Natural killer cell (primary cell): ENCODE measurements at regions not wholly inside any gene's neighbourhood (a gene's known extent, or its start where the extent isn't known, plus 50 kb on each side); places are given as distances from the start of the nearest gene placed in this dataset.
"Not testable (repeated sequence)": the region's sequence is repeated elsewhere in the genome, so short reads cannot be mapped to it uniquely, and the experiment has no call there.

Source experiments
- ATAC-seq, 3 donors: fragments of 150-1000 bp in 2 of 3; fragments of 200-7000 bp in 1 of 3; cut with Tn5 transposase; 1 replicate in 1 of 3; 2 replicates in 2 of 3; pipeline ENCODE4 v1.10.0; 2021; ENCODE audit warnings: mild to moderate bottlenecking in 2 of 3, moderate library complexity in 2 of 3
- DNase-seq, 2 donors: peaks; one replicate each; pipeline versions ENCODE4 v3.0.0 to v3.0.0-alpha.2; 2013 to 2021; ENCODE audit warnings: mixed read lengths in 1 of 2
- H3K27ac ChIP-seq: one replicate; pipeline ENCODE4 v1.5.1; 2013; ENCODE audit warnings: mild to moderate bottlenecking, low read length
- H3K27me3 ChIP-seq: one replicate; pipeline ENCODE4 v1.6.1; 2013; ENCODE audit warnings: low read length; ENCODE audit not compliant: control insufficient read depth, insufficient read depth
- H3K36me3 ChIP-seq: one replicate; pipeline ENCODE4 v1.6.1; 2013; ENCODE audit warnings: low read length; ENCODE audit not compliant: control insufficient read depth, insufficient read depth
- H3K4me1 ChIP-seq: one replicate; pipeline ENCODE4 v1.6.1; 2013; ENCODE audit warnings: low read length; ENCODE audit not compliant: control insufficient read depth, insufficient read depth
- H3K4me3 ChIP-seq: one replicate; pipeline ENCODE4 v1.5.1; 2013; ENCODE audit warnings: low read length
- H3K9me3 ChIP-seq: one replicate; pipeline ENCODE4 v1.6.1; 2013; ENCODE audit warnings: low read length; ENCODE audit not compliant: control insufficient read depth, insufficient read depth
- H3K27ac Mint-ChIP-seq, 2 donors: one replicate each; pipeline ENCODE4 v1.8.0; 2022; ENCODE audit warnings: mild to moderate bottlenecking in 2 of 2, mixed read lengths in 2 of 2, moderate library complexity in 1 of 2
- H3K27me3 Mint-ChIP-seq, 2 donors: one replicate each; pipeline ENCODE4 v1.8.0; 2022; ENCODE audit warnings: low read depth in 2 of 2, mixed read lengths in 2 of 2
- H3K36me3 Mint-ChIP-seq: one replicate; pipeline ENCODE4 v1.8.0; 2022; ENCODE audit warnings: mixed read lengths
- H3K4me1 Mint-ChIP-seq, 2 donors: one replicate each; pipeline ENCODE4 v1.8.0; 2022; ENCODE audit warnings: mixed read lengths in 2 of 2
- H3K4me3 Mint-ChIP-seq: one replicate; pipeline ENCODE4 v1.8.0; 2022; ENCODE audit warnings: mild to moderate bottlenecking, moderate library complexity, mixed read lengths
- H3K9me3 Mint-ChIP-seq, 2 donors: one replicate each; pipeline ENCODE4 v1.8.0; 2022; ENCODE audit warnings: mixed read lengths in 2 of 2
- CTCF ChIP-seq: fragments of 200-600 bp; IDR thresholded peaks from one replicate; pipeline ENCODE4 v1.8.0; 2022; ENCODE audit warnings: antibody characterized with exemption
- WGBS: methylation state at CpG from one replicate; pipeline ENCODE4 v1.1.7; 2013; ENCODE audit warnings: missing lambda C conversion rate; ENCODE audit not compliant: insufficient coverage; 5-methylcytosine and 5-hydroxymethylcytosine counted together
- intact Hi-C: fragments of 100-400 bp; cut with micrococcal nuclease; formaldehyde crosslinking; loops from one replicate; pipeline ENCODE4 v1.14.2; 2022

- not testable (repeated sequence) for H3K27ac Mint-ChIP-seq
- WGBS = 72% methylated on average over 2 of the region's 5 CpGs
These were observed 891.4 kb upstream of the ADAMTS5 start for GRCh38 chr21:27858053-27858825.

GRCh38 chr21:27856988-27857387 lies 890.1 kb upstream of the ADAMTS5 start:
- H3K4me3 Mint-ChIP-seq, H3K36me3 Mint-ChIP-seq, H3K4me1 ChIP-seq, H3K27me3 Mint-ChIP-seq, H3K27me3 ChIP-seq, DNase-seq, H3K36me3 ChIP-seq, H3K27ac ChIP-seq, intact Hi-C loops, H3K9me3 ChIP-seq, H3K9me3 Mint-ChIP-seq, H3K27ac Mint-ChIP-seq, H3K4me1 Mint-ChIP-seq, ATAC-seq, H3K4me3 ChIP-seq: not testable (repeated sequence)
- no CpG with 5 or more reads among the region's 3 CpGs for WGBS

More at GRCh38 chr21:27858053-27858825, 891.4 kb upstream of the ADAMTS5 start:
- H3K9me3 ChIP-seq, DNase-seq, H3K27ac ChIP-seq, H3K4me1 Mint-ChIP-seq, H3K36me3 ChIP-seq, H3K4me3 ChIP-seq, H3K9me3 Mint-ChIP-seq, H3K4me3 Mint-ChIP-seq, H3K27me3 ChIP-seq, H3K4me1 ChIP-seq, H3K27me3 Mint-ChIP-seq, intact Hi-C loops, H3K36me3 Mint-ChIP-seq, ATAC-seq: not testable (repeated sequence)

- 81% methylated on average over 3 of the region's 3 CpGs for WGBS
These were observed 874.3 kb upstream of the ADAMTS5 start for GRCh38 chr21:27841084-27841672.

GRCh38 chr21:27840262-27840661 lies 873.4 kb upstream of the ADAMTS5 start:
- no peak overlapping the region for H3K4me3 Mint-ChIP-seq
- no peaks in the 10 kb centered on the region for H3K9me3 ChIP-seq

More at GRCh38 chr21:27841084-27841672, 874.3 kb upstream of the ADAMTS5 start:
- Histone ChIP-seq H3K4me3 (no peak overlapping the region), H3K4me1 (no peaks in the 10 kb centered on the region), H3K27ac (no peak overlapping the region), H3K27me3 (no peaks in the 10 kb centered on the region), H3K9me3 (no peaks in the 10 kb centered on the region), H3K36me3 (no peaks in the 10 kb centered on the region)
- Mint-ChIP-seq H3K27me3 (no peaks in the 10 kb centered on the region), H3K4me1 (no peaks in the 10 kb centered on the region), H3K27ac (no peak overlapping the region), H3K9me3 (peaks cover 6 to 8% of the 10 kb centered on the region in 2 donors), H3K4me3 (no peak overlapping the region), H3K36me3 (no peaks in the 10 kb centered on the region)
- no peak for ATAC-seq
- TF ChIP-seq CTCF = no peak
- DNase-seq = no peak
- intact Hi-C loops = no loop called here

More at GRCh38 chr21:27840262-27840661, 873.4 kb upstream of the ADAMTS5 start:
- ATAC-seq (no peak), DNase-seq (no peak)
- TF ChIP-seq CTCF = no peak
- Histone ChIP-seq H3K36me3 (no peaks in the 10 kb centered on the region), H3K4me1 (no peaks in the 10 kb centered on the region), H3K4me3 (no peak overlapping the region), H3K27me3 (no peaks in the 10 kb centered on the region), H3K27ac (no peak overlapping the region)
- H3K36me3 Mint-ChIP-seq = no peaks in the 10 kb centered on the region
- WGBS = 72% methylated on average over 3 of the region's 3 CpGs
- peaks cover 6 to 11% of the 10 kb centered on the region in 2 donors for H3K9me3 Mint-ChIP-seq
- intact Hi-C loops = no loop called here
- no peak overlapping the region for H3K27ac Mint-ChIP-seq
- H3K4me1 Mint-ChIP-seq = no peaks in the 10 kb centered on the region
- H3K27me3 Mint-ChIP-seq = no peaks in the 10 kb centered on the region
